NCI-H146 treated with DMSO at 0.1 percent for 48 hours (cell line): ENCODE measurements at regions not wholly inside any gene's neighbourhood (a gene's known extent, or its start where the extent isn't known, plus 50 kb on each side); places are given as distances from the start of the nearest gene placed in this dataset.
A peak's percentile ranks its signal among the peaks of the same experiment; 100 is the strongest.
"Not testable (repeated sequence)": the region's sequence is repeated elsewhere in the genome, so short reads cannot be mapped to it uniquely, and the experiment has no call there.

ENCODE experiments used
- DNase-seq: peaks from one replicate; lab custom pipeline; 2025; ENCODE audit not compliant: unreplicated experiment; lab: John Stamatoyannopoulos, UW

- DNase-seq: peak; percentile 88
Measured at GRCh38 chr4:75289914-75290582, 224.2 kb downstream of the RCHY1 start.

DNA sequence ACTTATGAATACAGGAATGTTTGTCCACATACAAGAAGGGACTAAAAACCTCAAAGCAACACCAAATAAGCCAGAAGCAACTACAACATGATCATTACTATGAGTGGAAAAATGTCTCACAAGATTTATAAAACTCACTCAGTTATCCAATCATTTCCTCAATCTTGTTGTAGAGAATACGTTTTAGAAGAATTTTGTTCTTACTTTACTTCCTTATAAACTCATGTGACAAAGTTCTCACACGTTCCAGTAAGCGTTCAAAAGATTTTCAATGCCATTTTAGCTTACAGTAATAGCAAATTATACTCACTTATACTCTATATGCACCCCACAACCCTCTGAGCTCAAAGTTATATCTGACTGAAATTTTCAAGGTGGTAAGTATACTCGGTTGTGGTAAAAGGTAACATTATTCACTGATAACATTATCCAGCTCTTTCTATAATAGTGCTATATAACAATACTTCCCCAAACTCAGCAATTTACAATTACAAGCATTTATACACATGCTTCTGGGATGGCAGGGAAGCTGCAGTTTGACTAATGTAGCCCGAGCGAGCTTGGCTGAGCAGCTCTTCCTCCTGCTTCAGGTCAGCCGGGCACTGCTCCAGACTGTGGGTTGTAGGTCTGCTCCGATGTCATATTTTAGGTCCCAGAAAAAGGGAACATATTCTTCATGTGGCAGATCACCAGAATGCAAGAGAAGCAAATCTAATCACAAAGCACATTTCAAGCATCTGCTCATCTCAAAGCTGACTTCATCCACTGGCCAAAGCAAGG, 226.3 kb downstream of the RCHY1 start:
- no peak for DNase-seq

DNA sequence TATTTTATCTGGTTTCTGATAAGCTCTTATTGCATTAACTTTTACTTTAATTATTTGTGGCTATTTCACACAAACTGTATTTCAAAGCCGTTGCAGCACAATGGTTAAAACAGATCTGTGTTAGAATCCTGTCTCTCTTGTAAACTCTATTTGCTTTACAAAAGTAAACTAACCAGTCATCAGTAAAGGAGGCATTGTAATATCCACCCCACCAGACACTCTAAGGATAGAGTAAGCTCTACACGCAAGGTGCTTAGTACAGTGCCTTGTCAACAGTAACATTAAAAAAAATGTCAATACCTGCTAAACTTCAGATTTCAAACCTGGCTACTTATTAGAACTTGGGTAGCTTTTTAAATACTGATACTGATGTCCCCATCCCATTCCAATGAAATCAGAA, 228.4 kb downstream of the RCHY1 start:
- DNase-seq: no peak

- no peak for DNase-seq
Measured at GRCh38 chr4:75284831-75285230, 229.4 kb downstream of the RCHY1 start.

DNA sequence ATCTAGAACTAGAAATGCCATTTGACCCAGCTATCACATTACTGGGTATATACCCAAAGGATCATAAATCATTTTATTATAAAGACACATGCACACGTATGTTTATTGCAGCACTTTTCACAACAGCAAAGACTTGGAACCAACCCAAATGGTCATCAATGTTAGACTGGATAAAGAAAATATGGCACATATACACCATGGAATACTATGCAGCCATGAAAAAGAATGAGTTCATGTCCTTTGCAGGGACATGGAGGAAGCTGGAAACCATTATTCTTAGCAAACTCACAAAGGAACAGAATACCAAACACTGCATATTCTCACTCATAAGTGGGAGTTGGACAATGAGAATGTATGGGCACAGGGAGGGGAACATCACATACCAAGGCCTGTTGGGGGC, 233.7 kb downstream of the RCHY1 start:
- not testable (repeated sequence) for DNase-seq

DNA sequence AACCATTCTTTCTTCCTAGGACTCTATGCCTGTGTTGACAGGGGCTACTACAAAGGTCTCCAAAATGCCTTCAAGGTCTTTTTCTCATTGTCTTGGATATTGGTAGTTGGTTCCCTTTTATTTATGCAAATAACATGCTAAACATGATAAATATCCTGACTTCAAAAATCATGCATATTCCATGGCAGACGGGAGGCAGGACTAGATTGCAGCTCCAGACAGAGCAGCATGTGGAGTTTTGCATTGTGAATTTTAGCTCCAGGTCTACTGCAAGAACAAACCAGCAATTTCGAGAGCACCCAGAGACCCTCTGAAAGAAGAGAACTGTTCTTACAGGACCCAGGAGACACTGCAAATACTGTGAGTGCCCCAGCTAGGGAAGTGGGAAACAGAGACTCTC, 254.9 kb downstream of the RCHY1 start:
- no peak for DNase-seq

- no peak for DNase-seq
Measured at GRCh38 chr4:75255261-75255660, 258.9 kb downstream of the RCHY1 start.

DNA sequence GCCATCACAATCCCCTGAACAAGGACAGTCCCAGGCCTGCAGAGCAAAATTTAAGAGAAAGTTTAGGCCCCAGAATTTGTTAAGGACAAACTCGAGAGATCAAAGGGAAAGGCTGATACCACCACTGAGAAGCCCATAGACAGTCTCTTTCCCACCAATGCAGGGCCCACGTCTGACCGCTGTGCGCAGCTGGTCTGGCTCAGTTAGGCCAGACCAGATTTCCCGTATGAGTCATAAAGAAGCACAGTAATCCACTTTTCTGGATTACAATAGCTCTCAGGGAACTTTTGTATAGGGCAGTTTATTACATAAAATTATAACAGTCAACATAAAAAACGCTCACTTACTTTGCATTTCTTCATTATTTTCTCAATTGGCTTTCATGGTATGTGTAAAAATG, 259.5 kb downstream of the RCHY1 start:
- no peak for DNase-seq

GRCh38 chr4:75253094-75253493, 261.1 kb downstream of the RCHY1 start:
- DNase-seq: not testable (repeated sequence)

DNA sequence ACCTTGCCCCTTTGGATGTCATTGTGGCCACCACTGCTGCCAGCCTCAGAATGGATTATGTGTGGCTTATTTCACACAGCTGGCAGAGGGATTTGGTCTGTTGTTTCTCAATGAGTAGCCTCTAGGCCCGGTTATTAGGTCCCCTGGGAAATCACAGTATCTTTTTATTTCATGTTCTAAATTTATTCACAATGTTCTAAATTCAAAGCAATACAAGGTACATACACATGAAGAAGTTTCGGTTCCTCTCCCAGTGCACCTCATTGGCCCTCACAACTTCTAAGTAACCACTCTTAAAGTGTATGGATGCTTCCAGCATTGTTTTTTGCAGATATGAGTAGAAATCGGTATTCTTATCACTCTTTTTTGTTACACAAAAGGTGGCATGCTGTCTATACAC, 262.7 kb downstream of the RCHY1 start:
- DNase-seq: no peak

- no peak for DNase-seq
Measured at GRCh38 chr4:75249739-75250138, 264.5 kb downstream of the RCHY1 start.

DNA sequence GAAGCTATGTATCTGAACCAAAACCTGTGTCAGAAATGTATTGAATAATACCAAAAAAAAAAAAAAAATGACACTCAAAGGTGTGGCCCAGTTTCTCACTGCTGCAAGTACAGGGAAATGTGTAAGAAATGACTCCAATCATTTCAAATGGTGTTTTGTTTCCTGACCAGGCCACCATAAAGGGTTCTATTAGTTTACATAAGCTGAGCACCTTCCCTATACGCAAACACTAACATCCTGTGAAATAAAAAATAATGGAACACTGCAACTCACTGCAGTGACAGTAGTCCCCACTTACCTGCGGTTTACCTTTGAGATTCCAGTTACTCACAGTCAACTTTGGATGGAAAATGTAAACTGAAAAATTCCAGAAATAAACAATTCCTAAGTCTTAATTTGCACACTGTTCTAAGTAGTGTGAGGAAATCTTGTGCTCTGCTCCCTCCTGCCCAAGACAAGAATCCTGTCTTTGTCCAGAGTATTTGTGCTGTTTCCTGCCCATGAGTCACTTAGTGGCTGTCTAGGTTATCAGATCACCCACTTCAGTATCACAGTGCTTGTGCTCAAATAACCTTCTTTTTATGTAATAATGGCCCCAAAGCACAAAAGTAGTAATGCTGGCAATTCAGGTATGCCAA, 265.3 kb downstream of the RCHY1 start:
- no peak for DNase-seq

GRCh38 chr4:75244325-75244724, 269.9 kb downstream of the RCHY1 start:
- no peak for DNase-seq

DNA sequence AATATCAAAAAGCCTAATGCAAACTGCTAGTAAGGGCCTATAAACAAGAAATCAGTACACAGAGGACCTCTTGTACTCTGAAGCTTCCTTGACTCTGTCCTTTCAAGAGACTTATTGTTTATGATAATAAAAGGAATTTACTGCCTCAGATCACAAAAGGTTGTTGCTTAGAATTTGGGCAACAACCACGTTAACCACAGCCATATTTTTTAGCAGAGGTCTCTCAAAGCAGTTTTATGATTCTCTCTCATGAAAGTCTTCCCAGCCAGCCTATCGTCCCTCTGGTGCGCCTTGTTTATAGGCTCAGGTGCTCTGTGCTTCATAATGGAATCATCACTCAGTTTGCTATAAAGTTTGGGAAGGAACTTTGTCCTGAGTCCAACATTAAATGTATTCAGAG, 270.6 kb downstream of the RCHY1 start:
- DNase-seq: no peak

DNA sequence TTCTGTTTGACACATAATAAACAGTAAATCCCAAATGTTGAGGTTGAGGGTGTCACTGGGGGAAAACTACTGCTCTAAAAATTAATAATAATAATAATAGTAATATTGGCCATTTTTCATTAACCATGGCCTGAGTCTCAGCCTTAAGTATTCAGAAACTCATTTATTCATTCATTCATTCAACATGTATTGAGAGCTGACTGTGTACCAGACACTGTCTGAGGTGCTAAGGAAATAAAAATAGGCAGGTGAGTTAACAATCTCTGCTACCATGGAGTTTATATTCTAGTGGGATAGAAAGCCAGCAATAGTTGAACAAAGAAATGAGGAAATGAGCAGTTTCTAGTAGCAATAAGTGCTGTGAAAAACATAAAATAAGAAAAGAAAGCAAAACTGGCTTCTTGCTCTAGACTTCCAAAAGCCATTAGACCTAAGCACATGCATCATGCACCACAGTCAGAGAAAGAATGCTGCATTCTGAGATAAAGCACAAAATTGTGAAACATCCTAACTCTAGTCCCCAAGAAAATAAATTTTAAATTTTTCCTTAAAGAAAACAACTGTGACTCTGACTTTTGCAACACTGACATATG, 278.7 kb downstream of the RCHY1 start:
- no peak for DNase-seq

DNA sequence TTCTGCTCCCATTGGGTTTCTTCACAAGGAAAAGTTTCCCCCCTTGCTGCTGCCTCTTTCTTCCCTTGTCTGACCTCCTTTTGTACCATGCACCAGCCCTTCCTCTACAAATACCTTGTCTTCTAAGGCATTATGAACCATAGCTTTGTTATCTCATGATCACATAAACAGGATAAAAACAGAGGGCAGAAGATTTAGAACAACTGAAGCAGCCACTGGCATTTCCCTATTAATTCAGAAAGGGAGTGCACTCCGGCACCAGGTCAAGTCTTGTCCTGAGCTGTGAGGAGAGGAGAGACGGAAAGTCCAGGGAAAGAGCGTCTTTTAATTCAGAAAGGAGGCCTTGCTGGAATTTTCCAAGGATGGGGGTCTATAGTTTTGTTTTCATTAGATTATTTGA, 281.7 kb downstream of the RCHY1 start:
- no peak for DNase-seq

- no peak for DNase-seq
Measured at GRCh38 chr4:75229806-75230570, 284.2 kb downstream of the RCHY1 start.

GRCh38 chr4:75213480-75213879, 280.6 kb downstream of the PARM1 start:
- DNase-seq: no peak

DNA sequence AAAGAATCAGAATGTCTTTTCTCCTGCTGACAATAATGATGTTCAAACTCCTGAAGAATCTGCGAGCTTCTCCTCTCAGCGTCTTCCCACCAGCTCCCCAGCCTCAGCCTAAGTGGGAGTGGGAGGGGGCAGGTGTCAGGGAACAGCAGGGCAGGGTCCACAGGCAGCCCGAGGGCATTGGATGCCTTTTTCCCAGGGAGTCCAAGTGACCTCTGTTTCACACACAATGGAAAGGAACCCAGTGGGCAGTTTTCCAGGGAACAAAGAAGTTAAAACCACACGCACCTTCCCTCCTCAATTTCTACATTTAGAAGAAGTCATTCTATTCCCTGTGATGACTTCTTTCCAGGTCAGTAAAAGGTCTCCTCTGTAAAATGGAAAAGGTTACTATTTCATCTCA, 278.5 kb downstream of the PARM1 start:
- DNase-seq: no peak

GRCh38 chr4:75207902-75208301, 275.0 kb downstream of the PARM1 start:
- no peak for DNase-seq

GRCh38 chr4:75195111-75195510, 262.2 kb downstream of the PARM1 start:
- no peak for DNase-seq
